ENCODE measurements at regions not wholly inside any gene's neighbourhood (a gene's known extent, or its start where the extent isn't known, plus 50 kb on each side); places are given as distances from the start of the nearest gene placed in this dataset.
"Not testable (repeated sequence)": the region's sequence is repeated elsewhere in the genome, so short reads cannot be mapped to it uniquely, and the experiment has no call there.

- DNase-seq = no peak
Observed at GRCh38 chr6:170093658-170094596, 197.0 kb downstream of the DLL1 start.

GRCh38 chr6:170093276-170093657 is 197.6 kb downstream of the DLL1 start:
- no peak for DNase-seq

GRCh38 chr6:170092826-170093225 is 198.1 kb downstream of the DLL1 start:
- DNase-seq = no peak

- DNase-seq = no peak
Observed at GRCh38 chr6:170091639-170092579, 199.0 kb downstream of the DLL1 start.

GRCh38 chr6:170091000-170091638 is 199.8 kb downstream of the DLL1 start:
- DNase-seq = no peak

- no peak for DNase-seq
Observed at GRCh38 chr6:170090561-170090960, 200.3 kb downstream of the DLL1 start.

GRCh38 chr6:170089963-170090362 is 200.9 kb downstream of the DLL1 start:
- DNase-seq = no peak

- no peak for DNase-seq
Observed at GRCh38 chr6:170088582-170088955, 202.3 kb downstream of the DLL1 start.

GRCh38 chr6:170087941-170088581 is 202.8 kb downstream of the DLL1 start:
- no peak for DNase-seq

GRCh38 chr6:170087421-170087780 is 203.5 kb downstream of the DLL1 start:
- DNase-seq = not testable (repeated sequence)

- DNase-seq = no peak
Observed at GRCh38 chr6:170086639-170087420, 204.0 kb downstream of the DLL1 start.

- DNase-seq = no peak
Observed at GRCh38 chr6:170085475-170086401, 205.1 kb downstream of the DLL1 start.

GRCh38 chr6:170084166-170084730 is 206.6 kb downstream of the DLL1 start:
- no peak for DNase-seq

GRCh38 chr6:170083236-170084051 is 207.4 kb downstream of the DLL1 start:
- no peak for DNase-seq

- DNase-seq = no peak
Observed at GRCh38 chr6:170082531-170083187, 208.2 kb downstream of the DLL1 start.

- no peak for DNase-seq
Observed at GRCh38 chr6:170082067-170082466, 208.8 kb downstream of the DLL1 start.

GRCh38 chr6:170081556-170081955 is 209.3 kb downstream of the DLL1 start:
- DNase-seq = no peak

GRCh38 chr6:170080828-170081371 is 210.0 kb downstream of the DLL1 start:
- DNase-seq = peak; percentile 38 to 65

Data from NCI-H2081 (cell line).